ENCODE measurements at regions not wholly inside any gene's neighbourhood (a gene's known extent, or its start where the extent isn't known, plus 50 kb on each side); places are given as distances from the start of the nearest gene placed in this dataset.

DNA sequence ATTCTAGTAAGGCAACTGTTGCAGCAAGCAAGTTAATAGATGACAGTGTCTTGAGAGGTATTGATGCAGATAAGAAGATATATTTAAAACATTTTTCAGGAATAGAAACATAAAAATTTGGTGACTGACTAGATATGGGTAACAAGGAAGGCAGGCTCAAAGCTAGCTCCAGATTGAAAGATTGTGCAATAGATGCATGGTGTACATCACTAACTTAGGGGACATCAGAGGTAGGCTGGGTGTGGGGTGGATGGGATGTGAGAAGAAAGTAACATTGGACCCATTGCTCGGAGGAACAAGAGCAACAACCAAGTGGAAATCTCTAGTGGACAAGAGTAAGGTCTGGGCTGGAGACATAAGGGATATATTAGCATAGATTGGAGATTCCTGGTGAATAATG is 306.9 kb downstream of the MCTP2 start:
- TF ChIP-seq POLR2AphosphoS5 (IDR thresholded peaks at IDR 0.05; ENCODE audit: low read depth, low read length) (no peak), POLR2A (IDR thresholded peaks at IDR 0.05; ENCODE audit: low read depth, low read length) (no peak), SPI1 (IDR thresholded peaks at IDR 0.05; ENCODE audit: low read depth, low read length) (no peak), TAF1 (IDR thresholded peaks at IDR 0.05; ENCODE audit: low read depth, low read length) (no peak)

All from GM12891 (cell line).